Caco-2 (cell line): ENCODE measurements at regions not wholly inside any gene's neighbourhood (a gene's known extent, or its start where the extent isn't known, plus 50 kb on each side); places are given as distances from the start of the nearest gene placed in this dataset.

Experiments
- BruUV-seq: library from RNA; stranded (reverse); fragments of 400-500 nt; replicated peaks from 2 replicates; lab custom pipeline; 2021; lab: Mats Ljungman, UMichigan
- CTCF ChIA-PET: fragments of 300-600 bp; sonication (Branson Sonifier 250); formaldehyde crosslinking; loops from one replicate; lab custom pipeline; 2022; ENCODE audit warnings: antibody characterized with exemption; lab: Charles Lee
- POLR2A ChIA-PET: fragments of 300-600 bp; sonication (Branson Sonifier 250); formaldehyde crosslinking; loops from one replicate; lab custom pipeline; 2022; ENCODE audit warnings: antibody characterized with exemption; lab: Charles Lee
- DNase-seq, 2 experiments: peaks; one replicate each; pipeline versions ENCODE4 v3.0.0 to v3.0.0-alpha.2; 2020 to 2022
- H3K27me3 ChIP-seq: replicated peaks from 2 replicates; pipeline ENCODE4 v1.6.0; 2011; ENCODE audit warnings: low read length; ENCODE audit not compliant: control insufficient read depth, insufficient read depth
- H3K36me3 ChIP-seq: 2 replicates; pipeline ENCODE4 v1.5.1; 2011; ENCODE audit warnings: low read length; ENCODE audit not compliant: control insufficient read depth, insufficient read depth
- H3K4me1 ChIP-seq: fragments of 250-450 bp; sonication (Bioruptor Pico); 2 replicates; pipeline ENCODE4 v1.5.1; 2020; ENCODE audit warnings: mild to moderate bottlenecking
- H3K4me3 ChIP-seq: 2 replicates; pipeline ENCODE4 v1.5.1; 2011; ENCODE audit warnings: low read depth, mild to moderate bottlenecking, control low read depth, low read length
- H3K9me3 ChIP-seq: fragments of 250-450 bp; sonication (Bioruptor Pico); 2 replicates; pipeline ENCODE4 v1.5.1; 2020; ENCODE audit warnings: mild to moderate bottlenecking, moderate library complexity
- H3K27ac Mint-ChIP-seq: one replicate; pipeline ENCODE4 v1.8.0; 2022; ENCODE audit warnings: mixed read lengths; ENCODE audit not compliant: unreplicated experiment
- H3K27me3 Mint-ChIP-seq: one replicate; pipeline ENCODE4 v1.8.0; 2022; ENCODE audit warnings: mixed read lengths; ENCODE audit not compliant: insufficient read depth, unreplicated experiment
- H3K36me3 Mint-ChIP-seq: one replicate; pipeline ENCODE4 v1.8.0; 2022; ENCODE audit warnings: mild to moderate bottlenecking, mixed read lengths; ENCODE audit not compliant: insufficient read depth, unreplicated experiment
- H3K4me1 Mint-ChIP-seq: one replicate; pipeline ENCODE4 v1.8.0; 2022; ENCODE audit warnings: low read depth, mixed read lengths; ENCODE audit not compliant: unreplicated experiment
- H3K4me3 Mint-ChIP-seq: one replicate; pipeline ENCODE4 v1.8.0; 2022; ENCODE audit warnings: mild to moderate bottlenecking, moderate library complexity, mixed read lengths; ENCODE audit not compliant: unreplicated experiment
- H3K9me3 Mint-ChIP-seq: one replicate; pipeline ENCODE4 v1.8.0; 2022; ENCODE audit warnings: mixed read lengths; ENCODE audit not compliant: unreplicated experiment
- CTCF ChIP-seq, 2 experiments: fragments of 200-600 bp in 1 of 2; IDR thresholded peaks; 1 replicate in 1 of 2; 2 replicates in 1 of 2; pipeline versions ENCODE4 v1.5.1 to v1.8.0; 2011 to 2022; ENCODE audit warnings: antibody characterized with exemption in 1 of 2, control low read depth in 1 of 2, inconsistent platforms in 1 of 2, low read depth in 1 of 2, low read length in 1 of 2, mild to moderate bottlenecking in 1 of 2, moderate library complexity in 1 of 2; ENCODE audit not compliant: insufficient read depth in 1 of 2, severe bottlenecking in 1 of 2, unreplicated experiment in 1 of 2
- intact Hi-C: fragments of 100-400 bp; cut with micrococcal nuclease; formaldehyde crosslinking; loops from one replicate; pipeline ENCODE4 v1.10.0; 2022; ENCODE audit not compliant: unreplicated experiment

- CTCF ChIA-PET, result no interaction called here
- no peak for DNase-seq
- POLR2A ChIA-PET, result no interaction called here
Observed at GRCh38 chr1:96515925-96516324, 205.7 kb upstream of the PTBP2 start.

DNA sequence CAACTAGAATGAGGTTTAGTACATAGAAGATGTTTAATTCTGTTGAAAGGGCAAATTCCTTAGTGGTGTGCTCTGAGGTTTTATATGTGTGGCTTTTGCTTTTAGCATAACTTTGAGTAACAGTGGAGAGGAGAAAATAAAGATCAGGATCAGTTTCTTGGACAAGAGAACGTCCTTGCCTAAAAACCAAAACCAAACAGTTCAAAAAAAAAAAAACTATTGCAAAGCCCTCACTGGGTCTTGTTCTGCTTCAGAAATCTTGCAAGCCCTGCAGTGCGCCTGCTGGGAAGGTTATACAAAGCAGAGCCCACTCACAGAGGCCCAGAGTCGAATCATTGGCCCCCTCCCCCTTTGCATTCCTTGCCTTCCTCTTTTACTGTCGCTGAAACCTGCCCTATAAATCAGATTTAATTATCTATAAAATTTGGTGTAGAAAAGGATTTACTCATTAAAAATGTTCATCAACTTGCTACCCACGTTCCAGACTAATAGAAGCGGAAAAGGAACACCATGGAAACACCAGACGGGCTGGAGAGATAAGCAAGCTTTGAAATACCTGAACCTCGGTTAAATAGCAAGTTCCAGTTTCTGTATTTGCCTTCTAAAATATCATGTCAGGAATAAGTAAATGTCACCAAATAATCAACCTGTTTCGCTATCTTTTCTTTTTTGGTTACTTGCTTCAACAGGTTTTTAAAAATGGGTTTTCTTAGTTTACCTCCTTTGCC is 201.6 kb upstream of the PTBP2 start:
- Histone ChIP-seq H3K9me3 (no peaks in the 10 kb centered on the region), H3K36me3 (no peaks in the 10 kb centered on the region), H3K27me3 (no peaks in the 10 kb centered on the region), H3K4me3 (no peak overlapping the region), H3K4me1 (no peaks in the 10 kb centered on the region)
- ChIA-PET CTCF (no interaction called here), POLR2A (no interaction called here)
- BruUV-seq, result no TSS peak
- no peak for TF ChIP-seq CTCF (IDR thresholded peaks at IDR 0.05; ENCODE audit: insufficient read depth in 1 of 2, low read depth in 1 of 2, low read length in 1 of 2, severe bottlenecking in 1 of 2, unreplicated experiment in 1 of 2)
- intact Hi-C loops, result no loop called here
- no peaks in the 10 kb centered on the region for H3K36me3 Mint-ChIP-seq
- H3K27me3 Mint-ChIP-seq, result no peaks in the 10 kb centered on the region
- H3K27ac Mint-ChIP-seq, result no peak overlapping the region
- H3K9me3 Mint-ChIP-seq, result no peaks in the 10 kb centered on the region
- H3K4me3 Mint-ChIP-seq, result no peak overlapping the region
- no peaks in the 10 kb centered on the region for H3K4me1 Mint-ChIP-seq
- no peak for DNase-seq

More at GRCh38 chr1:96515925-96516324, 205.7 kb upstream of the PTBP2 start:
- Histone ChIP-seq H3K27me3 (no peaks in the 10 kb centered on the region), H3K9me3 (no peaks in the 10 kb centered on the region), H3K36me3 (no peaks in the 10 kb centered on the region), H3K4me1 (no peaks in the 10 kb centered on the region), H3K4me3 (no peak overlapping the region)
- Mint-ChIP-seq H3K9me3 (no peaks in the 10 kb centered on the region), H3K36me3 (no peaks in the 10 kb centered on the region), H3K27me3 (no peaks in the 10 kb centered on the region), H3K4me1 (no peaks in the 10 kb centered on the region), H3K27ac (no peak overlapping the region), H3K4me3 (no peak overlapping the region)
- TF ChIP-seq CTCF (IDR thresholded peaks at IDR 0.05; ENCODE audit: insufficient read depth in 1 of 2, low read depth in 1 of 2, low read length in 1 of 2, severe bottlenecking in 1 of 2, unreplicated experiment in 1 of 2), result no peak
- no TSS peak for BruUV-seq
- intact Hi-C loops, result no loop called here

GRCh38 chr1:96520579-96520947 is 201.0 kb upstream of the PTBP2 start:
- no TSS peak for BruUV-seq
- H3K27ac Mint-ChIP-seq, result no peak overlapping the region
- no peaks in the 10 kb centered on the region for H3K4me1 Mint-ChIP-seq
- no peaks in the 10 kb centered on the region for H3K27me3 Mint-ChIP-seq
- H3K36me3 Mint-ChIP-seq, result no peaks in the 10 kb centered on the region
- H3K4me3 ChIP-seq, result no peak overlapping the region
- TF ChIP-seq CTCF (IDR thresholded peaks at IDR 0.05; ENCODE audit: insufficient read depth in 1 of 2, low read depth in 1 of 2, low read length in 1 of 2, severe bottlenecking in 1 of 2, unreplicated experiment in 1 of 2), result no peak
- intact Hi-C loops, result no loop called here
- H3K36me3 ChIP-seq, result no peaks in the 10 kb centered on the region
- no peak for DNase-seq
- H3K9me3 ChIP-seq, result no peaks in the 10 kb centered on the region
- ChIA-PET CTCF (no interaction called here), POLR2A (no interaction called here)
- no peaks in the 10 kb centered on the region for H3K9me3 Mint-ChIP-seq
- H3K4me1 ChIP-seq, result no peaks in the 10 kb centered on the region
- H3K27me3 ChIP-seq, result no peaks in the 10 kb centered on the region
- no peak overlapping the region for H3K4me3 Mint-ChIP-seq
